Adrenal gland (tissue), 5 donors: ENCODE measurements at regions not wholly inside any gene's neighbourhood (a gene's known extent, or its start where the extent isn't known, plus 50 kb on each side); places are given as distances from the start of the nearest gene placed in this dataset.

Source experiments
- POLR2A ChIP-seq, 2 donors: fragments of 450-650 bp; IDR thresholded peaks; one replicate each; pipeline ENCODE4 v1.6.1; 2017; ENCODE audit warnings: antibody characterized with exemption in 2 of 2, mild to moderate bottlenecking in 2 of 2, moderate library complexity in 1 of 2
- TF ChIP-seq, protein P1 (sequence below), 6 experiments: fragments of 450-650 bp in 4 of 6; fragments of 200-600 bp in 2 of 6; sonication (generic) in 1 of 6; IDR thresholded peaks; 1 replicate in 5 of 6; 2 replicates in 1 of 6; pipeline versions ENCODE4 v1.5.1 to v1.8.0; 2016 to 2021; ENCODE audit warnings: antibody characterized with exemption in 6 of 6, mild to moderate bottlenecking in 2 of 6, moderate library complexity in 1 of 6
- donor health status: DM: no; HTN: no; CAD: no.

DNA sequence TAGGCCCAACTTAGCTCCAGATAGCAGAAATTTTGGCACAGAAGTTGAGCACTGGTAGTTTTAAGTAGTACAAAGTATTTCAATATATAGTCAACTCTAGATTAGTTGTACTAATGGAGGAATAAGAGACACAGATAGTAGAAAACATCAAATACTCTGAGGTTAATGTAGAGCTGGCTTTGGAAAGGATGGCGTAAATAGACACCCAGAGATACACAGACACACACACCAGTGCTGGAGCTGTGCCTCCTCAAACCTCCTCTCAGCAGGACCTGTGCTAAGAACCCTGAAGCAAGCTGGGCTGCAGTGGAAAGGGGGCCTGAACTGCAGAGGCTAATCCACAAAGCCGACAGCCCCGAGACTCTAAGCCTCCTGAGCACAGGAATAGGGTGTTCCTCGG is 67.0 kb upstream of the EDEM3 start:
- TF ChIP-seq, protein P1, sequence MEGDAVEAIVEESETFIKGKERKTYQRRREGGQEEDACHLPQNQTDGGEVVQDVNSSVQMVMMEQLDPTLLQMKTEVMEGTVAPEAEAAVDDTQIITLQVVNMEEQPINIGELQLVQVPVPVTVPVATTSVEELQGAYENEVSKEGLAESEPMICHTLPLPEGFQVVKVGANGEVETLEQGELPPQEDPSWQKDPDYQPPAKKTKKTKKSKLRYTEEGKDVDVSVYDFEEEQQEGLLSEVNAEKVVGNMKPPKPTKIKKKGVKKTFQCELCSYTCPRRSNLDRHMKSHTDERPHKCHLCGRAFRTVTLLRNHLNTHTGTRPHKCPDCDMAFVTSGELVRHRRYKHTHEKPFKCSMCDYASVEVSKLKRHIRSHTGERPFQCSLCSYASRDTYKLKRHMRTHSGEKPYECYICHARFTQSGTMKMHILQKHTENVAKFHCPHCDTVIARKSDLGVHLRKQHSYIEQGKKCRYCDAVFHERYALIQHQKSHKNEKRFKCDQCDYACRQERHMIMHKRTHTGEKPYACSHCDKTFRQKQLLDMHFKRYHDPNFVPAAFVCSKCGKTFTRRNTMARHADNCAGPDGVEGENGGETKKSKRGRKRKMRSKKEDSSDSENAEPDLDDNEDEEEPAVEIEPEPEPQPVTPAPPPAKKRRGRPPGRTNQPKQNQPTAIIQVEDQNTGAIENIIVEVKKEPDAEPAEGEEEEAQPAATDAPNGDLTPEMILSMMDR (IDR thresholded peaks at IDR 0.05) = no peak
- TF ChIP-seq POLR2A (IDR thresholded peaks at IDR 0.05) = no peak
